KMS-11 (cell line): ENCODE measurements at regions not wholly inside any gene's neighbourhood (a gene's known extent, or its start where the extent isn't known, plus 50 kb on each side); places are given as distances from the start of the nearest gene placed in this dataset.

Experiments
- H2AFZ ChIP-seq: fragments of 200-600 bp; sonication (generic); 2 replicates; pipeline ENCODE4 v1.6.1; 2016; ENCODE audit warnings: antibody characterized with exemption, mixed run types, low read depth
- H3K27ac ChIP-seq: fragments of 200-600 bp; sonication (generic); 2 replicates; pipeline ENCODE4 v1.6.1; 2016; ENCODE audit warnings: mild to moderate bottlenecking, mixed run types
- H3K27me3 ChIP-seq: fragments of 200-600 bp; sonication (generic); 2 replicates; pipeline ENCODE4 v1.6.1; 2017; ENCODE audit warnings: mild to moderate bottlenecking, low read depth, mixed run types, moderate library complexity; ENCODE audit not compliant: insufficient read depth
- H3K36me3 ChIP-seq: fragments of 200-600 bp; sonication (generic); 2 replicates; pipeline ENCODE4 v1.6.1; 2017; ENCODE audit warnings: mild to moderate bottlenecking, mixed run types; ENCODE audit not compliant: insufficient read depth
- H3K4me1 ChIP-seq: fragments of 200-600 bp; sonication (generic); 2 replicates; pipeline ENCODE4 v1.6.1; 2016; ENCODE audit warnings: mild to moderate bottlenecking, low read depth, mixed run types; ENCODE audit not compliant: poor library complexity, severe bottlenecking
- H3K4me2 ChIP-seq: fragments of 200-600 bp; sonication (generic); 2 replicates; pipeline ENCODE4 v1.7.0; 2016; ENCODE audit warnings: mild to moderate bottlenecking, mixed run types
- H3K4me3 ChIP-seq: fragments of 200-600 bp; sonication (generic); IDR thresholded peaks from 2 replicates; pipeline ENCODE4 v1.6.1; 2017; ENCODE audit warnings: low read depth, low read length, mixed read lengths; ENCODE audit not compliant: insufficient read depth
- H3K79me2 ChIP-seq: fragments of 200-600 bp; sonication (generic); 2 replicates; pipeline ENCODE4 v1.6.1; 2016; ENCODE audit warnings: low read depth, mixed run types; ENCODE audit not compliant: insufficient read depth
- H3K9ac ChIP-seq: fragments of 200-600 bp; sonication (generic); 2 replicates; pipeline ENCODE4 v1.6.1; 2016; ENCODE audit warnings: mild to moderate bottlenecking, mixed run types
- H4K20me1 ChIP-seq: fragments of 200-600 bp; sonication (generic); 2 replicates; pipeline ENCODE4 v1.6.1; 2016; ENCODE audit warnings: mild to moderate bottlenecking, mixed run types; ENCODE audit not compliant: insufficient read depth
- CTCF ChIP-seq: fragments of 200-600 bp; sonication (generic); conservative IDR thresholded peaks from 2 replicates; pipeline ENCODE4 v1.6.1; 2017; ENCODE audit warnings: low read depth, mild to moderate bottlenecking, antibody characterized with exemption, low read length, moderate library complexity, mixed read lengths

DNA sequence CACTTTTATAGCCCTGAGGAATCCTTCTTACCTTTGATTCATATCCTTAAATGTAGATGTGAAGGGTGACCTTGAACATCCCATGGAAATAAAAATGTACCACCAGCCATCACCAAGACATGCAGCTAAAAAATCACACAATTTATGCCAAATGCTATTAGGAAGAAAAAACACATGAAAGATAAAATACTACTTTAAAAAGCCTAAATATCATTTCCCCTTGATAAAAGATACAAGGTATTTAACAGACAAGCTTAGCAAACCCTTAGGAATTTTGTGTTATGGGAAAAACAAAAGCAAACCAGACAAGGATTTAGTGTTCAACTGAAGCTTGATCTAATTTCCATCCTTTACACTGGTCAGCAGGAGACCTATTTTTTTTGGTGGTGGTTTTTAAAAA is 255.0 kb downstream of the ICOS start:
- no peaks in the 10 kb centered on the region for H4K20me1 ChIP-seq
- TF ChIP-seq CTCF: no peak
- no peaks in the 10 kb centered on the region for H3K36me3 ChIP-seq
- no peak overlapping the region for H3K4me2 ChIP-seq
- H2AFZ ChIP-seq: no peak overlapping the region
- H3K4me1 ChIP-seq: no peaks in the 10 kb centered on the region
- no peak overlapping the region for H3K9ac ChIP-seq
- no peaks in the 10 kb centered on the region for H3K27me3 ChIP-seq
- no peak overlapping the region for H3K27ac ChIP-seq
- H3K4me3 ChIP-seq: no peak overlapping the region
- H3K79me2 ChIP-seq: no peaks in the 10 kb centered on the region

- no peak overlapping the region for H3K4me2 ChIP-seq
- no peak overlapping the region for H3K27ac ChIP-seq
- no peaks in the 10 kb centered on the region for H3K79me2 ChIP-seq
- H3K4me3 ChIP-seq: no peak overlapping the region
- H4K20me1 ChIP-seq: no peaks in the 10 kb centered on the region
- no peaks in the 10 kb centered on the region for H3K27me3 ChIP-seq
- H2AFZ ChIP-seq: no peak overlapping the region
- H3K9ac ChIP-seq: no peak overlapping the region
- no peaks in the 10 kb centered on the region for H3K36me3 ChIP-seq
- no peak for TF ChIP-seq CTCF
- no peaks in the 10 kb centered on the region for H3K4me1 ChIP-seq
Measured at GRCh38 chr2:204195498-204195897, 258.9 kb downstream of the ICOS start.

DNA sequence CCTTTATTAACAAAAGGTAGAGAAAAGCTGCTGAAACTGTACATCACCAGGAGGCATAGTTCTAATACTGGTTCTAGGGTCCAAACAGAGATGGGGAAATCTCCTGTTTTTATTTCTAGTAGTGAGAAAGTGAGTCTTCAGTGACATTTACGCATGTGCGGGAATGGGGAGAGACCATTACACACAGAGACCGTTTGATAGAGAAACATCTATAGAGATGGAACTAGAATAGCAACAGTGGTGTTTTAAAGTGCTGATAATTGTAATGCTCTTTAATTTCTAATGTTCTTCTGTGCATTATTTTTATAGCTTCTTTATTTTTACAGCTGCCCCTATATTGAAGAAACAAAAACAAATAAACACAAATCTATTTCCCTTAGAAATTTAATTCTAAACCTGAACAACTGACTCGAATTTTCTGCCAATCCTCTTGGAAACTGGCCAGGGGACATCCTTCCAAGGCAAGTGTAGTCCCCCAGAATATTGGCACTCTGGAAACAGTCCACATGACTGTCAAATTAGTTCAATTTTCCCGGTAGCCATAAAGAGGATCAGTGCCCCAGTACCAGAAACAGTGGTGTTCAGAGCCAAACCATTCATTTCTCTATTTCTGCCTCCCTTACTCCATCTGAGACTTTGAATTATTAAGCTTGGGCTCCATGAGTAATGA is 260.9 kb downstream of the ICOS start:
- Histone ChIP-seq H3K36me3 (no peaks in the 10 kb centered on the region), H2AFZ (no peak overlapping the region), H3K79me2 (no peaks in the 10 kb centered on the region), H3K9ac (no peak overlapping the region), H3K4me3 (no peak overlapping the region), H3K4me1 (no peaks in the 10 kb centered on the region), H3K4me2 (no peak overlapping the region), H3K27ac (no peak overlapping the region), H4K20me1 (no peaks in the 10 kb centered on the region), H3K27me3 (no peaks in the 10 kb centered on the region)
- no peak for TF ChIP-seq CTCF

DNA sequence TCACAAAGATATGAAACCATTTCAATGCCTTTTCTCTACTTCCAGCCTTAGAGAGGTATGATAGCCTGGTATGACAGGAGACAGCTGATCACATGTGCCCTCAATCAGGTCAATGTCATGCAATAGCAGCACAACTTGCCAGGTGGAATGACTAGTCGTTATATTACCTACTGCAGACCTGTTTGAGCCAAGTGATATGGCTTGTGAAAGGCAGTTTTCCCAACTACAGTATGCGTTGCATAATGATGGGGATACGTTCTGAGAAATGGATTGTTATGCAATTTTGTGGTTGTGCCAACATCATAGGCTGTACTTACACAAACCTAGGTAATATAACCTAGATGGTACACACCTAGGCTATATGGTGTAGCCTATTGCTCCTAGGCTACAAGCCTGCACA is 262.8 kb downstream of the ICOS start:
- Histone ChIP-seq H3K79me2 (no peaks in the 10 kb centered on the region), H3K36me3 (no peaks in the 10 kb centered on the region), H3K9ac (no peak overlapping the region), H3K4me1 (no peaks in the 10 kb centered on the region), H3K4me3 (no peak overlapping the region), H3K27me3 (no peaks in the 10 kb centered on the region), H3K27ac (no peak overlapping the region), H2AFZ (no peak overlapping the region), H3K4me2 (no peak overlapping the region), H4K20me1 (no peaks in the 10 kb centered on the region)
- no peak for TF ChIP-seq CTCF
